Panc1 (cell line): ENCODE measurements at regions not wholly inside any gene's neighbourhood (a gene's known extent, or its start where the extent isn't known, plus 50 kb on each side); places are given as distances from the start of the nearest gene placed in this dataset.

Experiments used
- ATAC-seq: fragments of 200-7000 bp; cut with Tn5 transposase; 2 replicates; pipeline ENCODE4 v1.9.1; 2020; ENCODE audit warnings: mild to moderate bottlenecking, moderate library complexity
- BruUV-seq: library from RNA; stranded (reverse); fragments of 400-500 nt; replicated peaks from 2 replicates; lab custom pipeline; 2021; lab: Mats Ljungman, UMichigan
- CTCF ChIA-PET: fragments of 300-600 bp; sonication (Branson Sonifier 250); formaldehyde crosslinking; loops from one replicate; lab custom pipeline; 2022; ENCODE audit warnings: antibody characterized with exemption; lab: Charles Lee
- POLR2A ChIA-PET: fragments of 300-600 bp; sonication (Branson Sonifier 250); formaldehyde crosslinking; loops from one replicate; lab custom pipeline; 2022; ENCODE audit warnings: antibody characterized with exemption; lab: Charles Lee
- DNase-seq: peaks from one replicate; pipeline ENCODE4 v3.0.0-alpha.2; 2010; ENCODE audit warnings: low read depth, low spot score
- H3K27ac ChIP-seq: 2 replicates; pipeline ENCODE4 v1.5.1; 2011; ENCODE audit warnings: mild to moderate bottlenecking, low read length, inconsistent platforms
- H3K27me3 ChIP-seq: fragments of 200-500 bp; sonication (Bioruptor generic); 2 replicates; pipeline ENCODE4 v1.6.0; 2014; ENCODE audit warnings: low read length, inconsistent platforms; ENCODE audit not compliant: control insufficient read depth, insufficient read depth
- H3K36me3 ChIP-seq: fragments of 200-500 bp; sonication (Bioruptor generic); 2 replicates; pipeline ENCODE4 v1.5.1; 2014; ENCODE audit warnings: inconsistent platforms, mild to moderate bottlenecking, low read length, moderate library complexity; ENCODE audit not compliant: control insufficient read depth, insufficient read depth
- H3K4me1 ChIP-seq: 2 replicates; pipeline ENCODE4 v1.5.1; 2011; ENCODE audit warnings: inconsistent platforms, mild to moderate bottlenecking, low read length, moderate library complexity; ENCODE audit not compliant: control insufficient read depth, insufficient read depth
- H3K4me3 ChIP-seq, 2 experiments: 2 replicates each; pipeline ENCODE4 v1.5.1; 2011 to 2012; ENCODE audit warnings: low read depth in 2 of 2, low read length in 2 of 2, mild to moderate bottlenecking in 2 of 2, inconsistent platforms in 1 of 2, moderate library complexity in 1 of 2
- H3K9me3 ChIP-seq: fragments of 200-500 bp; sonication (Bioruptor generic); 2 replicates; pipeline ENCODE4 v1.5.1; 2014; ENCODE audit warnings: low read depth, mild to moderate bottlenecking, inconsistent platforms, low read length, moderate library complexity; ENCODE audit not compliant: control insufficient read depth, insufficient read depth
- CTCF ChIP-seq: fragments of 450-650 bp; IDR thresholded peaks from 2 replicates; pipeline ENCODE4 v1.5.1; 2017; ENCODE audit warnings: mild to moderate bottlenecking
- POLR2AphosphoS5 ChIP-seq: IDR thresholded peaks from 2 replicates; pipeline ENCODE4 v1.6.1; 2012; ENCODE audit warnings: mild to moderate bottlenecking, low read depth, low read length, moderate library complexity
- SIN3A ChIP-seq: IDR thresholded peaks from 2 replicates; pipeline ENCODE4 v1.6.1; 2012; ENCODE audit warnings: low read depth, mild to moderate bottlenecking, low read length, moderate library complexity, borderline replicate concordance; ENCODE audit not compliant: insufficient read depth
- TCF7L2 ChIP-seq: IDR thresholded peaks from 2 replicates; pipeline ENCODE4 v1.6.1; 2011; ENCODE audit warnings: mild to moderate bottlenecking, low read depth, low read length, inconsistent platforms
- in situ Hi-C: cut with HindIII; loops from 2 replicates; pipeline ENCODE4 v1.10.0; 2016; ENCODE audit warnings: low sequenced_read_pairs, low pct_unique_long_range_greater_than_20kb
- intact Hi-C: fragments of 100-400 bp; cut with micrococcal nuclease; formaldehyde crosslinking; loops from one replicate; pipeline ENCODE4 v1.10.0; 2022; ENCODE audit not compliant: unreplicated experiment
- TF ChIP-seq, protein P1 (sequence below), 2 experiments: IDR thresholded peaks; 2 replicates each; pipeline ENCODE4 v1.6.1; 2011 to 2012; ENCODE audit warnings: low read depth in 2 of 2, control low read depth in 1 of 2, low read length in 1 of 2, mild to moderate bottlenecking in 1 of 2, moderate library complexity in 1 of 2; ENCODE audit not compliant: insufficient read depth in 1 of 2

DNA sequence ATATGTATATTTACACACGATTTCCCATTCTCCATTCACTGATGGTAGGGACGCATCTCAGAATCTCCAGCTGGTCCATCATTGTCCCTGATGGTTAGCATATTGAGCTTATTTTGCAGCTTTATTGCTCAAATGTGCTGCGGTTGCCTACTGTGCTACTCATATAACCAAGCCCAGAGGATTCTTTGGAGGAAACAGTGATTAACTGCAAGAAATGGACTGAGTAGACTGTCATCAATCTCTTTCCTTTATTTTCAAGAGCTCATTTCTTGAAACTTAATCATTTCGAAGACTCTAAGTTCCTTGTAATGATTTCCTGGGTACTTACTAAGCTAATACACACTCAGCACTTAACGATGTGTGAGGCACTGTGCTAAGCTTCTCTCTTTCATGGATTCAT, 119.0 kb downstream of the MAT2B start:
- BruUV-seq: no TSS peak
- Histone ChIP-seq H3K4me3 (no peak overlapping the region), H3K4me1 (no peaks in the 10 kb centered on the region), H3K36me3 (no peaks in the 10 kb centered on the region), H3K27me3 (no peaks in the 10 kb centered on the region), H3K9me3 (no peaks in the 10 kb centered on the region), H3K27ac (no peak overlapping the region)
- no peak for TF ChIP-seq POLR2AphosphoS5
- TF ChIP-seq, protein P1, sequence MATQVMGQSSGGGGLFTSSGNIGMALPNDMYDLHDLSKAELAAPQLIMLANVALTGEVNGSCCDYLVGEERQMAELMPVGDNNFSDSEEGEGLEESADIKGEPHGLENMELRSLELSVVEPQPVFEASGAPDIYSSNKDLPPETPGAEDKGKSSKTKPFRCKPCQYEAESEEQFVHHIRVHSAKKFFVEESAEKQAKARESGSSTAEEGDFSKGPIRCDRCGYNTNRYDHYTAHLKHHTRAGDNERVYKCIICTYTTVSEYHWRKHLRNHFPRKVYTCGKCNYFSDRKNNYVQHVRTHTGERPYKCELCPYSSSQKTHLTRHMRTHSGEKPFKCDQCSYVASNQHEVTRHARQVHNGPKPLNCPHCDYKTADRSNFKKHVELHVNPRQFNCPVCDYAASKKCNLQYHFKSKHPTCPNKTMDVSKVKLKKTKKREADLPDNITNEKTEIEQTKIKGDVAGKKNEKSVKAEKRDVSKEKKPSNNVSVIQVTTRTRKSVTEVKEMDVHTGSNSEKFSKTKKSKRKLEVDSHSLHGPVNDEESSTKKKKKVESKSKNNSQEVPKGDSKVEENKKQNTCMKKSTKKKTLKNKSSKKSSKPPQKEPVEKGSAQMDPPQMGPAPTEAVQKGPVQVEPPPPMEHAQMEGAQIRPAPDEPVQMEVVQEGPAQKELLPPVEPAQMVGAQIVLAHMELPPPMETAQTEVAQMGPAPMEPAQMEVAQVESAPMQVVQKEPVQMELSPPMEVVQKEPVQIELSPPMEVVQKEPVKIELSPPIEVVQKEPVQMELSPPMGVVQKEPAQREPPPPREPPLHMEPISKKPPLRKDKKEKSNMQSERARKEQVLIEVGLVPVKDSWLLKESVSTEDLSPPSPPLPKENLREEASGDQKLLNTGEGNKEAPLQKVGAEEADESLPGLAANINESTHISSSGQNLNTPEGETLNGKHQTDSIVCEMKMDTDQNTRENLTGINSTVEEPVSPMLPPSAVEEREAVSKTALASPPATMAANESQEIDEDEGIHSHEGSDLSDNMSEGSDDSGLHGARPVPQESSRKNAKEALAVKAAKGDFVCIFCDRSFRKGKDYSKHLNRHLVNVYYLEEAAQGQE (IDR thresholded peaks at IDR 0.05; ENCODE audit: insufficient read depth in 1 of 2, low read depth in 2 of 2, low read length in 1 of 2): no peak
- TF ChIP-seq SIN3A: no peak
- ChIA-PET CTCF (no interaction called here), POLR2A (no interaction called here)
- ATAC-seq (no peak), DNase-seq (no peak)
- in situ Hi-C loops: no loop called here
- intact Hi-C loops: no loop called here

DNA sequence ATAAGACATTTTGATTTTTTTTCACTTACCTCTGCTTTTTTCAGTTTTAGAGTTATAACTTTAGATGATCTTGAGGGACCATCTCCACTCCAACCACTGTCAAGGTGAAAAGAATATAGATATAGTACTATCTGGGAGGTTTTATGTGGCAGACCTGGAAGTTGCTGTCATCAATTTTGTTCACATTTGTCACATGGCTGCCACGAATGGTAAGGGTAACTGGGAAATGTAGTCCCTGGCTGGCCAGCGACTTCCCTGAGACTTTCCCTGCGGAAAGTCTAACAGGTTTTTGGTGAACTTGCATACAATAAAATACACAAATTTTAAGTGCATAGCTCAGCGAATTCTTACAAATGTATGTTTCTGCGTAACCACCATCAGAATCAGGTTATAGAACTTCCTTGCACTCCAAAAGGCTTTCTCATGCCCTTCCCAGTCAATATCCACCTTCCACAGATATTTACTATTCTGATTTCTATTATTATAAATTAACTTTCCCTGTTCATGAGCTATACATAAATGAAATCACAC, 121.5 kb downstream of the MAT2B start:
- TF ChIP-seq, protein P1 (IDR thresholded peaks at IDR 0.05; ENCODE audit: insufficient read depth in 1 of 2, low read depth in 2 of 2, low read length in 1 of 2): no peak
- TF ChIP-seq POLR2AphosphoS5 (no peak), SIN3A (no peak), TCF7L2 (no peak), CTCF (no peak)
- ChIA-PET CTCF (no interaction called here), POLR2A (no interaction called here)
- Histone ChIP-seq H3K9me3 (no peaks in the 10 kb centered on the region), H3K4me1 (no peaks in the 10 kb centered on the region), H3K27ac (no peak overlapping the region), H3K36me3 (no peaks in the 10 kb centered on the region), H3K27me3 (no peaks in the 10 kb centered on the region; the same call in 1 of the 2 replicates), H3K4me3 (no peak overlapping the region)
- DNase-seq: no peak
- ATAC-seq: no peak
- in situ Hi-C loops (no loop called here), intact Hi-C loops (no loop called here)
- no TSS peak for BruUV-seq
